ENCODE measurements at regions not wholly inside any gene's neighbourhood (a gene's known extent, or its start where the extent isn't known, plus 50 kb on each side); places are given as distances from the start of the nearest gene placed in this dataset.

DNA sequence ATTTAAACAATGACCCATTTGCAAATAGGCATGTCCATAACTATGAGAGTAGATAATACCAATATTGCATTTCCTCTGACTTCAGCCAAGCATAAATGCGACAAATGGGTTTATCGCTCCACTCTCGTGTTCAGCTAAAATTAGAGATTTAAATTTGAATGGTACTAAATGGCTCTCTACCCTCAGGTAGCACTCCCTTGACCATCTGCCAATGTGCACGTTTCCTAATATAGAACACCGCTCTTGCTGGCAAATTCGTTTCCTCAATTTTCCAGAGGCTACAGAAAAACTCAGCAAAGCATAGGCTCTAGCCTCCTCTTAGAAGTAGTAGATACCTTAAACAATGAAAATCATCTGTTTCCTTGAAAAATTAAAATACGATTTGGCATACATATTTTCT is 251.6 kb downstream of the ADGRA3 start:
- no peak for TF ChIP-seq POLR2A (IDR thresholded peaks at IDR 0.05)
- TF ChIP-seq, protein P1, sequence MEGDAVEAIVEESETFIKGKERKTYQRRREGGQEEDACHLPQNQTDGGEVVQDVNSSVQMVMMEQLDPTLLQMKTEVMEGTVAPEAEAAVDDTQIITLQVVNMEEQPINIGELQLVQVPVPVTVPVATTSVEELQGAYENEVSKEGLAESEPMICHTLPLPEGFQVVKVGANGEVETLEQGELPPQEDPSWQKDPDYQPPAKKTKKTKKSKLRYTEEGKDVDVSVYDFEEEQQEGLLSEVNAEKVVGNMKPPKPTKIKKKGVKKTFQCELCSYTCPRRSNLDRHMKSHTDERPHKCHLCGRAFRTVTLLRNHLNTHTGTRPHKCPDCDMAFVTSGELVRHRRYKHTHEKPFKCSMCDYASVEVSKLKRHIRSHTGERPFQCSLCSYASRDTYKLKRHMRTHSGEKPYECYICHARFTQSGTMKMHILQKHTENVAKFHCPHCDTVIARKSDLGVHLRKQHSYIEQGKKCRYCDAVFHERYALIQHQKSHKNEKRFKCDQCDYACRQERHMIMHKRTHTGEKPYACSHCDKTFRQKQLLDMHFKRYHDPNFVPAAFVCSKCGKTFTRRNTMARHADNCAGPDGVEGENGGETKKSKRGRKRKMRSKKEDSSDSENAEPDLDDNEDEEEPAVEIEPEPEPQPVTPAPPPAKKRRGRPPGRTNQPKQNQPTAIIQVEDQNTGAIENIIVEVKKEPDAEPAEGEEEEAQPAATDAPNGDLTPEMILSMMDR (IDR thresholded peaks at IDR 0.05): no peak
- H3K27me3 ChIP-seq: no peaks in the 10 kb centered on the region
- intact Hi-C loops (cut with DNase I): no loop called here
- H3K4me1 ChIP-seq (replicated peaks in 1 of 2): no peaks in the 10 kb centered on the region
- H3K9me3 ChIP-seq (replicated peaks in 1 of 3): no peaks in the 10 kb centered on the region
- H3K4me3 ChIP-seq: no peak overlapping the region
- 79 to 83% (median 81%) methylated on average over 7 of the region's 7 CpGs for WGBS, 4 donors
- no peak overlapping the region for H3K27ac ChIP-seq
- no peak for DNase-seq
- no peaks in the 10 kb centered on the region for H3K36me3 ChIP-seq (replicated peaks in 1 of 2)

DNA sequence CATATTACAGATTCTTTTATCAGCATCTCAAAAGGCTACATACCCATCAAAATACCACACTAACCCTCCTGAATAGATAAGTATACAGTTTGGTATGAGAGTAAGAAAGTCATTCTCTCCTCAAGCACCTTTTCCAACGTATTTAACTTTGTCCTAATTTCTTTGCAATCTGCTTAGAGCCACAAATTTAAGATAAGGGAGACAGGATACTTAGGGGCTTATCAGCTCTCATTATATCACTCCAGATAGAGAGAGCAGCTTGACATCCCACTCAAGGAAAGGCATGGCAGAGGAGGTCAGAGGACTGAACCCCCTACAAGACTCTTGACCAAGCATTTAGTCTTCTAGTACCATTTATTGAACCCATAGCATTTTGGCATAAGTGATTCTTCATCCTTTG is 262.4 kb downstream of the ADGRA3 start:
- TF ChIP-seq, protein P1 (IDR thresholded peaks at IDR 0.05): no peak
- TF ChIP-seq POLR2A (IDR thresholded peaks at IDR 0.05): no peak
- intact Hi-C loops (cut with DNase I): no loop called here

DNA sequence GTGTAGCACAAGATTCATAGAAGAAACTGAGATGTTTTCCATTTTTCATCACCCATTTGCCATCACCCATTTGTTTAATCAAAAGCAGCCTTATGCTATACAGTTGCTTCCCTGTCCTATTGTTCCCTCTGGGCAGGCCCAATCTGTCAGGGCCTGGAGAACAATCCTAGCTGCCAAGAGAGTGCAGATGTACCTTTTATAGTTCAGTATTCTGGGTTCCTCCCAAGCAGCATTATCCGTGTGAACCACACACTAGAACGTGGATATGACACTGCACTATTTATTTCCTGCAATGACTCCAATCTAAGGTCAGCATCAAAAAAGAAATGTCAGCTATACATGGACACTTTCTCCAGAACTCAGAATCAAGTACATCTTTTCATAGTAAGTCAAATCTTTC is 269.0 kb downstream of the ADGRA3 start:
- Histone ChIP-seq H3K27ac (no peak overlapping the region), H3K36me3 (replicated peaks in 1 of 2) (no peaks in the 10 kb centered on the region), H3K27me3 (no peaks in the 10 kb centered on the region), H3K4me1 (replicated peaks in 1 of 2) (no peaks in the 10 kb centered on the region), H3K9me3 (replicated peaks in 1 of 3) (no peaks in the 10 kb centered on the region), H3K4me3 (no peak overlapping the region)
- TF ChIP-seq, protein P1 (IDR thresholded peaks at IDR 0.05): no peak
- TF ChIP-seq POLR2A (IDR thresholded peaks at IDR 0.05): no peak
- no peak for DNase-seq
- WGBS, 4 donors: 39 to 51% (median 44%) methylated on average over 2 of the region's 2 CpGs
- intact Hi-C loops (cut with DNase I): no loop called here

More for the DNA sequence above, 262.4 kb downstream of the ADGRA3 start:
- DNase-seq: no peak
- Histone ChIP-seq H3K9me3 (replicated peaks in 1 of 3) (no peaks in the 10 kb centered on the region), H3K4me3 (no peak overlapping the region), H3K4me1 (replicated peaks in 1 of 2) (no peaks in the 10 kb centered on the region), H3K27ac (no peak overlapping the region), H3K36me3 (replicated peaks in 1 of 2) (no peaks in the 10 kb centered on the region), H3K27me3 (no peaks in the 10 kb centered on the region)
- 11 to 25% (median 18%) methylated on average over 1 of the region's 1 CpG for WGBS, 4 donors

DNA sequence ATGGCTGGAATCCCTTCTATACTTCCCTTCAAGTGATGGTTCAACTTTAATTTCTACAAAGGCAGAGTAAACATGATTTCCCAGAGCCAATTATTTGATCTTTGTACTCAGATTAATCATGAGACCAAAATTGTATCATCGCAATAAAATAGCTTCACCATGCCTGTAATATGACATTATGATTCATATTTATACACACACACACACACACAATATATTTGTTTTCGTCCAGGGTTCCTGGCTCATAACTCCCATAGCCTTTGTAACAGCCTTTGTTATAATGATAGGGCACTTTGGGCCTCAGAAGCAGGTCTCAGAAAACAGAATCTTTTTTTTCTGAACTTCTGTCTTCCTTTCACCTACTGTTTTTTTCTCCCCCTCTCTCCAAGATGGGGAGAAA is 270.6 kb downstream of the ADGRA3 start:
- intact Hi-C loops (cut with DNase I): no loop called here
- no peaks in the 10 kb centered on the region for H3K36me3 ChIP-seq (replicated peaks in 1 of 2)
- H3K9me3 ChIP-seq (replicated peaks in 1 of 3): no peaks in the 10 kb centered on the region

DNA sequence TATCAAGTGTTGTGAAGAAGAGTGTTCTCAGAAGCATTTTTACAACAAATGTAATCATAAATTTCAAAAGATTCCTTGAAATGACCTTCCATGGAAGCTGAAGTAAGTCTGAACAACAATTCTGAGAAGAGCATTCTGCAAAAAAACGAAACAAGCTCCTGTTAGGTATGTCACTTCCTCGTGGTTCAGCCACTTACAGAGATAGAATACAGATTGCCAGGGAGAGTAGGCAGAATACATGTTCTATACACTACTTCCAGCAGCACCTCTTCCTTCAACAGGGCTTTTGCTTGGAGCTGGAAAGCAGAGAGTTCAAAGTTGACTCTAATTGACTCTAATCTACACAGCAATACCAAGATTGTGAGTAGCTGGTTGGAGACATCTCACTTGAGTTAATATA is 274.5 kb downstream of the ADGRA3 start:
- TF ChIP-seq, protein P1 (IDR thresholded peaks at IDR 0.05): no peak
- no peak for TF ChIP-seq POLR2A (IDR thresholded peaks at IDR 0.05)
- Histone ChIP-seq H3K27me3 (no peaks in the 10 kb centered on the region), H3K27ac (no peak overlapping the region), H3K9me3 (replicated peaks in 1 of 3) (no peaks in the 10 kb centered on the region), H3K4me3 (no peak overlapping the region), H3K4me1 (replicated peaks in 1 of 2) (no peaks in the 10 kb centered on the region), H3K36me3 (replicated peaks in 1 of 2) (no peaks in the 10 kb centered on the region)
- no peak for DNase-seq
- intact Hi-C loops (cut with DNase I): no loop called here
- WGBS, 4 donors: 43 to 57% (median 53%) methylated on average over 2 of the region's 2 CpGs

More for the DNA sequence above, 270.6 kb downstream of the ADGRA3 start:
- Histone ChIP-seq H3K4me3 (no peak overlapping the region), H3K4me1 (replicated peaks in 1 of 2) (no peaks in the 10 kb centered on the region), H3K27ac (no peak overlapping the region), H3K27me3 (no peaks in the 10 kb centered on the region)
- TF ChIP-seq POLR2A (IDR thresholded peaks at IDR 0.05): no peak
- WGBS, 4 donors: 68 to 84% (median 71%) methylated on average over 2 of the region's 2 CpGs
- no peak for DNase-seq
